BJ (cell line): ENCODE measurements at regions not wholly inside any gene's neighbourhood (a gene's known extent, or its start where the extent isn't known, plus 50 kb on each side); places are given as distances from the start of the nearest gene placed in this dataset.
A peak's percentile ranks its signal among the peaks of the same experiment; 100 is the strongest.

Experiments used
- CTCF ChIA-PET: fragments of 350-600 bp; formaldehyde crosslinking; extraction: SDS; loops from one replicate; lab custom pipeline; 2021; ENCODE audit warnings: antibody characterized with exemption, inconsistent platforms; lab: Yijun Ruan, JAX
- POLR2A ChIA-PET: fragments of 300-600 bp; sonication (Branson Sonifier 250); formaldehyde crosslinking; extraction: SDS; loops from one replicate; lab custom pipeline; 2021; ENCODE audit warnings: antibody characterized with exemption; lab: Charles Lee
- DNase-seq: peaks from one replicate; pipeline ENCODE4 v3.0.0-alpha.2; 2011; ENCODE audit warnings: low read depth
- H3K27me3 ChIP-seq: 2 replicates; pipeline ENCODE4 v1.6.0; 2011; ENCODE audit warnings: low read length; ENCODE audit not compliant: control insufficient read depth, insufficient read depth
- H3K36me3 ChIP-seq: 2 replicates; pipeline ENCODE4 v1.5.1; 2011; ENCODE audit warnings: low read length; ENCODE audit not compliant: control insufficient read depth, insufficient read depth
- H3K4me3 ChIP-seq: 2 replicates; pipeline ENCODE4 v1.5.1; 2011; ENCODE audit warnings: low read depth, mild to moderate bottlenecking, control low read depth, low read length
- CTCF ChIP-seq: IDR thresholded peaks from 2 replicates; pipeline ENCODE4 v1.5.1; 2011; ENCODE audit warnings: low read depth, mild to moderate bottlenecking, control low read depth, inconsistent platforms, low read length, moderate library complexity; ENCODE audit not compliant: insufficient read depth

- Histone ChIP-seq H3K36me3 (no peaks in the 10 kb centered on the region), H3K4me3 (no peak overlapping the region), H3K27me3 (no peaks in the 10 kb centered on the region)
- DNase-seq, result peak; percentile 69
- ChIA-PET CTCF (no interaction called here), POLR2A (no interaction called here)
- no peak for TF ChIP-seq CTCF
These were observed 62.0 kb upstream of the WDR75 start for GRCh38 chr2:189379287-189379630.

- ChIA-PET CTCF (no interaction called here), POLR2A (no interaction called here)
- Histone ChIP-seq H3K36me3 (no peaks in the 10 kb centered on the region), H3K4me3 (no peak overlapping the region), H3K27me3 (no peaks in the 10 kb centered on the region)
- no peak for TF ChIP-seq CTCF
- DNase-seq, result no peak
These were observed 61.5 kb upstream of the WDR75 start for GRCh38 chr2:189379731-189380261.

- Histone ChIP-seq H3K36me3 (no peaks in the 10 kb centered on the region), H3K27me3 (no peaks in the 10 kb centered on the region), H3K4me3 (no peak overlapping the region)
- no peak for TF ChIP-seq CTCF
- POLR2A ChIA-PET, result no interaction called here
- CTCF ChIA-PET, result no interaction called here
- DNase-seq, result no peak
These were observed 58.6 kb upstream of the WDR75 start for GRCh38 chr2:189382668-189383067.

- ChIA-PET CTCF (no interaction called here), POLR2A (no interaction called here)
- DNase-seq, result no peak
- Histone ChIP-seq H3K27me3 (no peaks in the 10 kb centered on the region), H3K36me3 (no peaks in the 10 kb centered on the region), H3K4me3 (no peak overlapping the region)
- no peak for TF ChIP-seq CTCF
These were observed 54.5 kb upstream of the WDR75 start for GRCh38 chr2:189386741-189387140.

GRCh38 chr2:189391201-189391600 lies 50.1 kb upstream of the WDR75 start:
- no peak overlapping the region for H3K4me3 ChIP-seq
- CTCF ChIA-PET, result interaction anchor here (1.2 kb wide), 1 partner anchor 407 kb away, joined by 3 read pairs; no protein-coding TSS in a partner anchor
- no peaks in the 10 kb centered on the region for H3K27me3 ChIP-seq
- no peaks in the 10 kb centered on the region for H3K36me3 ChIP-seq
- POLR2A ChIA-PET, result no interaction called here
- TF ChIP-seq CTCF, result no peak
- DNase-seq, result no peak
